ENCODE measurements at regions not wholly inside any gene's neighbourhood (a gene's known extent, or its start where the extent isn't known, plus 50 kb on each side); places are given as distances from the start of the nearest gene placed in this dataset.

DNA sequence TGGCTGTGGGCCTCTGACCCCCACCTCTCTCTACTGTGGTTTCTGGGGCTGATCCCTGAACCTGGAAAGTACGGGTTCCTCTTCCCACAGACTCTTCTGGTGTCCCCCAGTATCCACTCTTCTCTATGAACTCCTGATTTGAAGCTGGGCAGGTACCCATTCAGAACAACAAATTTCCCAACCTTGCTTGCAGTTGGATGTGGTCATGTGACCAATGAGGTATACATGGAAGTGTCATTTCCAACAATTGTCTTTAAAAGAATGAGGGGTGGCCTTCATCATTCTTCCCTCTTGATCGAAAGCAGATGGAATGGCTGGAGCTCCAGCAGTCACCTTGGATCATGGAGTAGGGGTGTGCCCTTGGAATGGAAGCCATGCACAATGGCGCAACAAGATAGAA is 128.0 kb upstream of the MLN start (continued):
- TF ChIP-seq ZNF532 (CRISPR knock-in tag; IDR thresholded peaks at IDR 0.05; ENCODE audit: borderline replicate concordance) (no peak), ZNF512 (CRISPR knock-in tag; IDR thresholded peaks at IDR 0.05; ENCODE audit: borderline replicate concordance) (no peak), GABPB1 (CRISPR knock-in tag; IDR thresholded peaks at IDR 0.05) (no peak), GTF2I (CRISPR knock-in tag; conservative IDR thresholded peaks at IDR 0.05) (no peak), PRDM15 (CRISPR knock-in tag; IDR thresholded peaks at IDR 0.05) (no peak), FOXK1 (CRISPR knock-in tag; IDR thresholded peaks at IDR 0.05) (no peak), MLX (CRISPR knock-in tag; IDR thresholded peaks at IDR 0.05) (no peak), RORB (CRISPR knock-in tag; IDR thresholded peaks at IDR 0.05) (no peak), USF1 (CRISPR knock-in tag; IDR thresholded peaks at IDR 0.05) (no peak)
- TF ChIP-seq, protein P1, sequence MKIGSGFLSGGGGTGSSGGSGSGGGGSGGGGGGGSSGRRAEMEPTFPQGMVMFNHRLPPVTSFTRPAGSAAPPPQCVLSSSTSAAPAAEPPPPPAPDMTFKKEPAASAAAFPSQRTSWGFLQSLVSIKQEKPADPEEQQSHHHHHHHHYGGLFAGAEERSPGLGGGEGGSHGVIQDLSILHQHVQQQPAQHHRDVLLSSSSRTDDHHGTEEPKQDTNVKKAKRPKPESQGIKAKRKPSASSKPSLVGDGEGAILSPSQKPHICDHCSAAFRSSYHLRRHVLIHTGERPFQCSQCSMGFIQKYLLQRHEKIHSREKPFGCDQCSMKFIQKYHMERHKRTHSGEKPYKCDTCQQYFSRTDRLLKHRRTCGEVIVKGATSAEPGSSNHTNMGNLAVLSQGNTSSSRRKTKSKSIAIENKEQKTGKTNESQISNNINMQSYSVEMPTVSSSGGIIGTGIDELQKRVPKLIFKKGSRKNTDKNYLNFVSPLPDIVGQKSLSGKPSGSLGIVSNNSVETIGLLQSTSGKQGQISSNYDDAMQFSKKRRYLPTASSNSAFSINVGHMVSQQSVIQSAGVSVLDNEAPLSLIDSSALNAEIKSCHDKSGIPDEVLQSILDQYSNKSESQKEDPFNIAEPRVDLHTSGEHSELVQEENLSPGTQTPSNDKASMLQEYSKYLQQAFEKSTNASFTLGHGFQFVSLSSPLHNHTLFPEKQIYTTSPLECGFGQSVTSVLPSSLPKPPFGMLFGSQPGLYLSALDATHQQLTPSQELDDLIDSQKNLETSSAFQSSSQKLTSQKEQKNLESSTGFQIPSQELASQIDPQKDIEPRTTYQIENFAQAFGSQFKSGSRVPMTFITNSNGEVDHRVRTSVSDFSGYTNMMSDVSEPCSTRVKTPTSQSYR (CRISPR knock-in tag; IDR thresholded peaks at IDR 0.05) = no peak
- TF ChIP-seq, protein P2, sequence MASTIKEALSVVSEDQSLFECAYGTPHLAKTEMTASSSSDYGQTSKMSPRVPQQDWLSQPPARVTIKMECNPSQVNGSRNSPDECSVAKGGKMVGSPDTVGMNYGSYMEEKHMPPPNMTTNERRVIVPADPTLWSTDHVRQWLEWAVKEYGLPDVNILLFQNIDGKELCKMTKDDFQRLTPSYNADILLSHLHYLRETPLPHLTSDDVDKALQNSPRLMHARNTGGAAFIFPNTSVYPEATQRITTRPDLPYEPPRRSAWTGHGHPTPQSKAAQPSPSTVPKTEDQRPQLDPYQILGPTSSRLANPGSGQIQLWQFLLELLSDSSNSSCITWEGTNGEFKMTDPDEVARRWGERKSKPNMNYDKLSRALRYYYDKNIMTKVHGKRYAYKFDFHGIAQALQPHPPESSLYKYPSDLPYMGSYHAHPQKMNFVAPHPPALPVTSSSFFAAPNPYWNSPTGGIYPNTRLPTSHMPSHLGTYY (CRISPR knock-in tag; IDR thresholded peaks at IDR 0.05) = no peak
